HEK293 (cell line): ENCODE measurements at regions not wholly inside any gene's neighbourhood (a gene's known extent, or its start where the extent isn't known, plus 50 kb on each side); places are given as distances from the start of the nearest gene placed in this dataset.
"Not testable (repeated sequence)": the region's sequence is repeated elsewhere in the genome, so short reads cannot be mapped to it uniquely, and the experiment has no call there.

Source experiments
- CTCF ChIA-PET: fragments of 350-600 bp; formaldehyde crosslinking; extraction: SDS; loops from one replicate; lab custom pipeline; 2021; ENCODE audit warnings: antibody characterized with exemption; lab: Yijun Ruan, JAX
- POLR2A ChIA-PET: fragments of 300-600 bp; formaldehyde crosslinking; extraction: SDS; loops from one replicate; lab custom pipeline; 2020; ENCODE audit warnings: antibody characterized with exemption, inconsistent platforms; lab: Yijun Ruan, JAX
- H3K27ac ChIP-seq: fragments of 200-500 bp; sonication (Bioruptor generic); 2 replicates; pipeline ENCODE4 v1.5.1; 2014; ENCODE audit warnings: low read depth, low read length, control low read depth, inconsistent platforms; ENCODE audit errors: extremely low read depth
- H3K36me3 ChIP-seq, 2 experiments: fragments of 200-500 bp in 1 of 2; sonication (Bioruptor generic) in 1 of 2; 1 replicate in 1 of 2; 2 replicates in 1 of 2; pipeline ENCODE4 v1.5.1; 2014 to 2017; ENCODE audit warnings: inconsistent platforms in 2 of 2, low read length in 2 of 2; ENCODE audit not compliant: control insufficient read depth in 2 of 2, insufficient read depth in 1 of 2
- H3K4me1 ChIP-seq: fragments of 200-500 bp; sonication (Bioruptor generic); 2 replicates; pipeline ENCODE4 v1.5.1; 2014; ENCODE audit warnings: mild to moderate bottlenecking, low read length, inconsistent platforms; ENCODE audit not compliant: control insufficient read depth, insufficient read depth
- H3K4me3 ChIP-seq: 2 replicates; pipeline ENCODE4 v1.5.1; 2011; ENCODE audit warnings: low read depth, mild to moderate bottlenecking, control low read depth, low read length, moderate library complexity
- H3K9me3 ChIP-seq: fragments of 200-500 bp; sonication (Bioruptor generic); 2 replicates; pipeline ENCODE4 v1.5.1; 2014; ENCODE audit warnings: low read depth, low read length, inconsistent platforms; ENCODE audit not compliant: control insufficient read depth, insufficient read depth
- AEBP2 ChIP-seq: fragments of 450-650 bp; formaldehyde crosslinking; IDR thresholded peaks from 2 replicates; pipeline ENCODE4 v1.5.1; 2016; ENCODE audit warnings: missing biosample characterization, missing genetic modification characterization, borderline replicate concordance
- ATF2 ChIP-seq: fragments of 450-650 bp; formaldehyde crosslinking; IDR thresholded peaks from 2 replicates; pipeline ENCODE4 v1.5.1; 2016; ENCODE audit warnings: missing biosample characterization, missing genetic modification characterization, low read depth
- IKZF3 ChIP-seq: fragments of 450-650 bp; IDR thresholded peaks from 2 replicates; pipeline ENCODE4 v1.5.0; 2018; ENCODE audit warnings: missing biosample characterization, mild to moderate bottlenecking, missing genetic modification characterization, moderate library complexity
- KLF9 ChIP-seq: fragments of 450-650 bp; formaldehyde crosslinking; IDR thresholded peaks from 2 replicates; pipeline ENCODE4 v1.5.1; 2016; ENCODE audit warnings: missing biosample characterization, missing genetic modification characterization, low read depth
- RBAK ChIP-seq: fragments of 450-650 bp; formaldehyde crosslinking; IDR thresholded peaks from 2 replicates; pipeline ENCODE4 v1.5.1; 2016; ENCODE audit warnings: missing biosample characterization, missing genetic modification characterization
- SCRT2 ChIP-seq: fragments of 450-650 bp; formaldehyde crosslinking; IDR thresholded peaks from 2 replicates; pipeline ENCODE4 v1.5.1; 2016; ENCODE audit warnings: missing biosample characterization, missing genetic modification characterization
- SP2 ChIP-seq: fragments of 450-650 bp; formaldehyde crosslinking; IDR thresholded peaks from 2 replicates; pipeline ENCODE4 v1.5.1; 2016; ENCODE audit warnings: missing biosample characterization, missing genetic modification characterization
- YY2 ChIP-seq: fragments of 450-650 bp; formaldehyde crosslinking; IDR thresholded peaks from 2 replicates; pipeline ENCODE4 v1.5.1; 2016; ENCODE audit warnings: missing biosample characterization, missing genetic modification characterization
- ZBTB10 ChIP-seq: fragments of 450-650 bp; formaldehyde crosslinking; IDR thresholded peaks from 2 replicates; pipeline ENCODE4 v1.5.1; 2016; ENCODE audit warnings: missing biosample characterization, missing genetic modification characterization
- ZBTB17 ChIP-seq: fragments of 450-650 bp; formaldehyde crosslinking; IDR thresholded peaks from 2 replicates; pipeline ENCODE4 v1.5.1; 2016; ENCODE audit warnings: missing biosample characterization, missing genetic modification characterization
- ZNF19 ChIP-seq: fragments of 450-650 bp; formaldehyde crosslinking; IDR thresholded peaks from 2 replicates; pipeline ENCODE4; 2016; ENCODE audit warnings: missing biosample characterization, missing genetic modification characterization, low read depth
- ZNF311 ChIP-seq: fragments of 450-650 bp; formaldehyde crosslinking; IDR thresholded peaks from 2 replicates; pipeline ENCODE4 v1.5.1; 2017; ENCODE audit warnings: missing biosample characterization, missing genetic modification characterization, borderline replicate concordance
- ZNF350 ChIP-seq: fragments of 450-650 bp; formaldehyde crosslinking; IDR thresholded peaks from 2 replicates; pipeline ENCODE4 v1.5.0; 2017; ENCODE audit warnings: missing biosample characterization, mild to moderate bottlenecking, missing genetic modification characterization
- ZNF366 ChIP-seq: fragments of 450-650 bp; formaldehyde crosslinking; conservative IDR thresholded peaks from 2 replicates; pipeline ENCODE4 v1.5.1; 2016; ENCODE audit warnings: missing biosample characterization, missing genetic modification characterization
- ZNF433 ChIP-seq: fragments of 450-650 bp; formaldehyde crosslinking; IDR thresholded peaks from 2 replicates; pipeline ENCODE4 v1.5.1; 2016; ENCODE audit warnings: missing biosample characterization, missing genetic modification characterization, low read depth
- ZNF473 ChIP-seq: fragments of 450-650 bp; formaldehyde crosslinking; IDR thresholded peaks from 2 replicates; pipeline ENCODE4 v1.5.1; 2017; ENCODE audit warnings: missing biosample characterization, missing genetic modification characterization
- ZNF544 ChIP-seq: fragments of 450-650 bp; formaldehyde crosslinking; IDR thresholded peaks from 2 replicates; pipeline ENCODE4 v1.5.0; 2017; ENCODE audit warnings: missing biosample characterization, missing genetic modification characterization
- ZNF621 ChIP-seq: fragments of 450-650 bp; formaldehyde crosslinking; IDR thresholded peaks from 2 replicates; pipeline ENCODE4 v1.5.1; 2017; ENCODE audit warnings: missing biosample characterization, missing genetic modification characterization
- ZNF843 ChIP-seq: fragments of 450-650 bp; formaldehyde crosslinking; IDR thresholded peaks from 2 replicates; pipeline ENCODE4 v1.5.1; 2016; ENCODE audit warnings: missing biosample characterization, missing genetic modification characterization

DNA sequence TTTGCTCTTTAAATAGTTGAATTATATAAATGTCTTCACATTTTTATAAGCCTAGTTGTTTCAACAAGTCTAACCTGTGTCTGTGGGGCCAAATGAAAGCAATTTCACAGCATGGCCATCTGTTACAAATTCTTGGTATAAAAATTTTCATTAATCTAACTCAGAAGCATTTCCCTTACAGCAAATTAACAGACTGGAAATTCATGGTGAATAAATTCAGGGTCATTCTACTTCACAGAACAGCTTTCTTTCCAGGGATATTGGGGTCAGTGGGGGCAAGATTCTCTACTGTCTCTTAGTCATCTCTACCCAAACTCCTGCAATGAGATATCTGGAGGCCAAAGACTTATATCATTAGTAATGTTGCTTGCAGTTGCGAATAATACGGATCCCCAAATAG lies 352.1 kb downstream of the MMUT start:
- ChIA-PET POLR2A (no interaction called here), CTCF (no interaction called here)
- Histone ChIP-seq H3K9me3 (no peaks in the 10 kb centered on the region), H3K4me1 (no peaks in the 10 kb centered on the region), H3K36me3 (no peaks in the 10 kb centered on the region), H3K27ac (no peak overlapping the region), H3K4me3 (no peak overlapping the region)
- TF ChIP-seq SCRT2 (tag by site-specific recombination): no peak
- no peak for TF ChIP-seq ZNF473
- TF ChIP-seq IKZF3: no peak
- TF ChIP-seq ZNF433 (tag by site-specific recombination): no peak
- no peak for TF ChIP-seq ZNF350 (tag by site-specific recombination)
- no peak for TF ChIP-seq ATF2 (tag by site-specific recombination)
- no peak for TF ChIP-seq AEBP2 (tag by site-specific recombination)
- no peak for TF ChIP-seq ZNF366
- no peak for TF ChIP-seq ZNF19 (tag by site-specific recombination)
- no peak for TF ChIP-seq ZBTB17 (tag by site-specific recombination)
- TF ChIP-seq ZBTB10 (tag by site-specific recombination): no peak
- TF ChIP-seq RBAK (tag by site-specific recombination): no peak
- TF ChIP-seq ZNF621: no peak
- no peak for TF ChIP-seq KLF9 (tag by site-specific recombination)
- no peak for TF ChIP-seq YY2 (tag by site-specific recombination)
- no peak for TF ChIP-seq ZNF843 (tag by site-specific recombination)
- TF ChIP-seq ZNF544 (tag by site-specific recombination): no peak
- TF ChIP-seq SP2 (tag by site-specific recombination): no peak

DNA sequence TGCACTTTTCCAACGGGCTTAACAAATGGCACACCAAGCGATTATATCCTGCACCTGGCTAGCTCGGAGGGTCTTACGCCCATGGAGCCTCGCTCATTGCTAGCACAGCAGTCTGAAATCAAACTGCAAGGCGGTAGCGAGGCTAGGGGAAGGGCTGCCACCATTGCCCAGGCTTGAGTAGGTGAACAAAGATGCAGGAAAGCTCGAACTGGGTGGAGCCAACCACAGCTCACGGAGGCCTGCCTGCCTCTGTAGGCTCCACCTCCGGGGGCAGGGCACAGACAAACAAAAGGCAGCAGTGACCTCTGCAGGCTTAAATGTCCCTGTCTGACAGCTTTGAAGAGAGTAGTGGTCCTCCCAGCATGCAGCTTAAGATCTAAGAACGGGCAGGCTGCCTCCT lies 365.4 kb downstream of the MMUT start:
- POLR2A ChIA-PET: not testable (repeated sequence)

DNA sequence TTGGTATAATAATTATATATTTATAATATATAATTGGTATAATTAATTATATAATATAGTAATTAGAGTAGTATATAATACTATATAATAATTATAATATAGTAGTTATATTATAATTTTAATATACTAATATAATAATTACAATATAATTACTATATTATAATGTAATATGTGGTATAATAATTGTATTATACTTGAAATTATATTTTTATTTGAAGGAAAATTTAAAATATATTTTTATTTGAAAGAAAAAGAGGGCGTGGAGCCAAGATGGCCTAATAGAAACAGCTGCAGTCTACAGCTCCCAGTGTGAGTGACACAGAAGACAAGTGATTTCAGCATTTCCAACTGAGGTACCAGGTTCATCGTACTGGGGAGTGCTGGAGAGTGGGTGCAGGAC lies 365.9 kb downstream of the MMUT start:
- ChIA-PET POLR2A (no interaction called here), CTCF (no interaction called here)
- no peak overlapping the region for H3K27ac ChIP-seq
- H3K4me3 ChIP-seq: no peak overlapping the region
- H3K36me3 ChIP-seq: no peaks in the 10 kb centered on the region
- H3K9me3 ChIP-seq: no peaks in the 10 kb centered on the region
- no peak for TF ChIP-seq ZNF311
- no peaks in the 10 kb centered on the region for H3K4me1 ChIP-seq

More for the DNA sequence above, 365.4 kb downstream of the MMUT start:
- H3K4me3 ChIP-seq, H3K4me1 ChIP-seq, H3K36me3 ChIP-seq, H3K27ac ChIP-seq, H3K9me3 ChIP-seq, CTCF ChIA-PET: not testable (repeated sequence)
